LoVo (cell line): ENCODE measurements at regions not wholly inside any gene's neighbourhood (a gene's known extent, or its start where the extent isn't known, plus 50 kb on each side); places are given as distances from the start of the nearest gene placed in this dataset.
A peak's percentile ranks its signal among the peaks of the same experiment; 100 is the strongest.

Experiments used
- DNase-seq: peaks from one replicate; pipeline ENCODE4 v3.0.0-alpha.2; 2016; ENCODE audit warnings: low spot score

DNA sequence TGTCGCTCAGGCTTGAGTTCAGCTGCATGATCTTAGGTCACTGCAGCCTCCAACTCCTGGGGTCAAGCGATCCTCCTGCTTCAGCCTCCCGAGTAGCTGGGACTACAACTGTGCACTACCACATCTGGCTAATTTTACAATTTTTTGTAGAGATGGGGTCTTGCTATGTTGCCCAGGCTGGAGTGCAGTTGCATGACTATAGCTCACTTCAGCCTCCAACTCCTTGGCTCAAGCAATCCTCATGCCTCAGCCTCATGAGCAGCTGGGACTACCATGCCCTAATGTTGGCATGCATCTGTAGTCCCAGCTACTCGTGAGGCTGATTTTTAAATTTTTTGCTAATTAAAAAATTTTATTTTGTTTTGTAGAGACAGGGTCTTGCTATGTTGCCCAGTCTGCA, 101.9 kb upstream of the NPTX2 start:
- DNase-seq = no peak

DNA sequence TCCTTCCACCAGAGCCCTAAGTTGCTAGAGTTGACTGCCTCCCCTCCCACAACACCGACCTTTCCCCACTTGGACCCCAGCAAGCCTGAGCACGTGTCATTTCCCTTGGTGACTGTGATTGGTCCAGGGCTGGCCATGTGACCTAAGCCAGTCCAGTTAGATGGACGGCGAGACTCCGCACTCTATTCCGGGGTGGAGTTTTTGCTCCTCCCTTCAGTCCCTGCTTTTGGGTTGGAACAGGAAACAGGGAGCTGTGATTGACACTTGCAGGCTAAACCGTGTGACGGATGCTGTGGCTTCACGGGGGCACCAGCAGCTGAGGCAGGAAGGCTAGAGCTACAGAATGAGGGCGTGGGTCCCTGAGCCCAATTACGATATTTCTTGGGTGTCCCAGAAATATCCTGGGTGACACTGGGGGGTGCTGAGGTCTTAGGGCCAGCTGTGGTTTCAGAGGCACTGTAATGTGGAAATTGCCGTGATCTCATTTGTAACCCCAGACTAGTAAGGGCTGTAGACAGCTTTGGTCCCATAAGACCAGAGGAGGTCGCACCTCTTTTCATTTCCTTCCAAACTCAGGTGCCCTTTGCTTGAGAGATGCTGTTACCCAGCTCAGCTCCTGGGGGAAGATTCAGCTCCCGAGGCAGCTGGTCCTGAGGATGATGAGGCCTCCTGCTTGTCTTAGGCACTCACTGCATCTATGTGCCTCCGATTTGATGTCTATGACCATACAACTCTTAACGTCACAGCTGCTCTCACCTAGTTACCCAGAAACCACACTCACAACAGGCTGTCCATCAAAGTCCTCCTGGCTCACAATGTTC, 102.7 kb upstream of the NPTX2 start:
- DNase-seq = no peak

DNA sequence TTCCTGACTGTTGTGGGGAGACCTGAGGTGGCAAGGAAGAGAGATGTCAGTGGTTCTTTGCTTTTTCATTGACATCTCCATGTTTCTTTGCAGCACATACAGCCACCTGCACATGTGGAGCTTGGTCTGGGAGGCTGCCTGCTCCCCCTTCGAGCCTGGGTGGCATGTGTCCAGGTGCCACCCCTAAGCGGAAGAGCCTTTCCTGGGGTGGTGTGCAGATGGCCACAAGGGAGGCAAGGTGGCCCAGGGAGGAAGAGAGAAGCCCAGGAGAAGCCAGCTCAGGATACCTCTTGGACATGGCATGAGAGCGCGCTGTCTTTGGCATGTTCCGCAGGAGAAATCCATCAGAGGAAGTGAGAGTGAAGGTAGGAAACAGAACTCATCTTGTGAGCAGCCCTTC, 105.9 kb upstream of the NPTX2 start:
- no peak for DNase-seq

DNA sequence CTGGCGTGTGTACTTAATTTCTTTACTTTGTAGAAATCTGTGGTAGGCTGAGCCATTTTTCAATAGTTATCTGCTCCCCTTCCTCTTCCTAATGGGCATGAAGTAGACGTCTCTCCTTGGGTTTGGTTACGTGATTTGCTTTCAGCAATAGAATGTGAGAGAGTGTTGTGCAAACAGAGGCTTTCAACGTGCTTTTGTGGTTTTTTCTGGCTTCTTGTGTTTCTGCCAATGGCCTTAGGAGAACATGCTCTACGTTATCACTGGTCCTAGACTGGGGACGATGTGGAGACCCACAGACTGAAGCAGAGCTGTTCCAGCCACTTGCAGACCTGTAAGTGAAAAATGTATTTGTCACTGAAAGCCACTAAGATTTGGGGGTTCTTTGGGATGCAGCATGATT, 107.2 kb upstream of the NPTX2 start:
- DNase-seq = no peak

DNA sequence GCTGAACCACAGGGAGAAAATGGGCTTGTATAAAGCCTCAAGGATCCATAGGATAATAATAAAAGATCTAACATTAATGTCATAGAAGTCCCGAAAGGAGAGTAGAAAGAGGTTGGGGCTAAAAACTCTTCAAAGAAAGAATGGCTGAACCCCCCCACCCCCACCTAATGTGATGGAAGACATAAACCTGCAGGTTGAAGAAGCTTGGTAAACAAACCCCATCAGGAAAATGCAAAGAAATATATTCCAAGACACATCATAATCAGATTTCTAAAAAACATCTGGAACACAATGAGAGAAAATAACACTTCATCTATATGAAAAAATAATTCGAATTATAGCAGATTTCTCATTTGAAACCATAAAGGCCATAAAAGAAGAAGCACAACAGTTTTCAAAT, 105.6 kb upstream of the BAIAP2L1 start:
- DNase-seq = no peak

DNA sequence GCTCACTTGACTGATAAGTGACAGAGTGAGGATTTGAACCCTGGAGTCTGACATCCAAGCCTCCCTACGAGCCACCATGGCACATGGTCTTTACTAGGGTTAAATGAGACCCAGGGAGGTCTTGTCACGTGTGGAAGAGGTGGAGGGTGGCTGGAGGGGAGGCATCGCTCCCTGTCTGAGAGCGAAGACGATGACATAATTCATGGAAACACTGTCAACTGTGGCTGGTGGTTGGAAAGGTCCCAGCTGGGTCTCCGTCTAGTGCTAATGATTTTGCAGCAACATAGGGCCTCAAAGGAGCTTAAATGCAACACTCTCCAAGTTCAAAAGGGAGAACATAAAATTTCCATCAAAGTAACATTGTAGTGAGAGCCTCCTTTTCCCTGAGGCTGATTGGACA, 99.9 kb upstream of the BAIAP2L1 start:
- no peak for DNase-seq

DNA sequence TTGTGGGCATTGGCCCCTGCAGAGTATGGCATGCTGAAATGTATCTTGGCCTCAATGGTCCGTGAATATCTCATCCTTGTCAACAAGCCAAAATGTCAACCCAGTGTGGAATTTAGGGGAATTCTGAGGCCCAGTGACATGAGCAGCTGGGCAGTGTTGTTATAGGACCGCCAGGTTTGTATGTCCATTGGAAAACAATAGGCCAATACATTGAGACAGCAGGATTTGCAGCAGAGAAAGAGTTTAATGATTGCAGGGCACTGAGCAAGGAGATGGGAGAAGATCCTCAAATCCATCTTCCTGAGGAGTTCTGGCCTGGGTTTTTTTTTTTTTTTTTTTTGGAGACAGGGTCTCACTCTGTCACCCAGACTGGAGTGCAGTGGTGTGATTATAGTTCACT, 95.7 kb upstream of the BAIAP2L1 start:
- DNase-seq = no peak

DNA sequence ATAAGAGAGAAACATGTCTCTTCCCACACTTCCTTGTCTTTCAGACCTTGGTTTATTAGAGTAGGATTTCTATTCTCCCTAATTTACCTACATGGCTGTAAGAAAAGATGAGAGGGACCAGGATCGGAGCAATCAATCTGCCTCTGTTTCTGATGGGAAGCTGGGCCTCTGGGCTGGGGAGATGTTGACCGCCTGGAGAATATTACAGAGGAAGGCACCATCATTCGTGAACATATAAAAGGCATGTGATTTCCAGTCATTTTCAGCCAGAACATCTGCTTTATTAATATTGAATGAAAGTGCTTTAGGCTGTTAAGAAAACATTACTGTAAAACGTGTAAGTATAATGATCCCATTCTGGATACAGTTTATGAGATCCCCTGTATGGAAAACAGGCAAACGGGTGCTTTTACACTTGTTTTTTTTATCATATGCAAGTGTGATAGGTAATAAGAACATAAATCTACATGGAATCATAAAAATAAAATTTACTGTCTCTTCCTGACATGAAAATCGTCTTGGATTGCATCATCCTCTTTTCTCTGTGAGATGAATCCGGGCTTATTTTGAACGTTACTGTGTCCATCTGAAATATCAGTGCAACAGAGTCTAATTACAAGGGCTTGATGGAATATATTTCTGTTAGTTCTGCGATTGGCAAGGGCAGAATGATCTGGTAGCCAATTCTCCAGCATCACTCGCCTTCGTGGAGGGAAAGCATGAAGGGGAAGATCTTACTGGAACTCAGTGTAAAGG, 94.5 kb upstream of the BAIAP2L1 start:
- DNase-seq = no peak

DNA sequence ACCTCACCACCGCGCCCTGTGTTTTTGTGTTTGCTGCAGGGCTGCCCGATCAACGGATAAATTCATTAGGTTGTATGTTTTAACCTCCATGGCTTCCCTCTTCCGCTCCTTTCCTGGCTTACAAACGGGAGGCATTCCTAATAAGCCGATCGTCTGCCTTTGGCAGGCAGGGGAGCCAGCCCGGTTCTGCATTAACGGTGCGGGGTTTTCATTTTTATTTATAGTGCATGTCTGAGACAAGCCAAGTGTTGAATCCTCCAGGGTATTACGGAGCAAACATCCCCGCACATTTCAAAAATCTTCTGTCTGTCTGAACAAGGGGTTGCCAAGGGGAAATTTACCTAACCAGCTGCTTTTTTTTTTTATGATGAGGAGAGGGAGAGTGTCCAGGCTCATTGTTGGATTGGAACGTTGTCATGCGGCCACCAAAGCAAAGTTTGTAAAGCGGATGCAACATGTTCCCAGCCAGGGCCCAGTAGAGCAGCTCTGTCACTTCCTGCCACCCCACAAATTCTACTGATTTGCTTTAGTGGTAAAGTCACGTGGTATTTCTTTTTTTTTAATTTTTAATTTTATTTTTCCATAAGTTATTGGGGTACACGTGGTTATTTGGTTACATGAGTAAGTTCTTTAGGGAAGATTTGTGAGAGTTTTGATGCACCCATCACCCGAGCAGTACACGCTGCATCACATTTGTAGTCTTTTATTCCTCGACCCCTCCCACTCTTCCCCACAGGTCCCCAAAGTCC, 92.3 kb upstream of the BAIAP2L1 start:
- DNase-seq = no peak

DNA sequence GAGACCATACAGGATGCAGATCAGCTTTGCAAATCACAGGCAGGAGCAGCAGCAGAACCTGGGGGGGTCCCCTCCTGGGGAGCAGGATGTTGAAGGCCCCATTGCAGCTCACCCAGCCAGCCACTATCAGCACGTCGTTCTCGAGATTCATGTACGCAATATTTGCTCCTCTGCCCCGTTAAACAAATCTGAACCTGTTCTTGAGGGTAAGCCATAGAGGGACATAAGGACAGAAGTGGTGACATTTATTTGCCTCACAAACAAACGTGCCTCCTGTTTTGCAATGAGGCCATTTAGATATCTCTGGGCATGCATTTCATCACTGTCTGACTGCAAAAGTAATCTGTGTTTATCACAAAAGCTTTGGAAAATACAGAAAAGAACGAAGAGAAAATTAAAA, 87.3 kb upstream of the BAIAP2L1 start:
- DNase-seq = no peak

DNA sequence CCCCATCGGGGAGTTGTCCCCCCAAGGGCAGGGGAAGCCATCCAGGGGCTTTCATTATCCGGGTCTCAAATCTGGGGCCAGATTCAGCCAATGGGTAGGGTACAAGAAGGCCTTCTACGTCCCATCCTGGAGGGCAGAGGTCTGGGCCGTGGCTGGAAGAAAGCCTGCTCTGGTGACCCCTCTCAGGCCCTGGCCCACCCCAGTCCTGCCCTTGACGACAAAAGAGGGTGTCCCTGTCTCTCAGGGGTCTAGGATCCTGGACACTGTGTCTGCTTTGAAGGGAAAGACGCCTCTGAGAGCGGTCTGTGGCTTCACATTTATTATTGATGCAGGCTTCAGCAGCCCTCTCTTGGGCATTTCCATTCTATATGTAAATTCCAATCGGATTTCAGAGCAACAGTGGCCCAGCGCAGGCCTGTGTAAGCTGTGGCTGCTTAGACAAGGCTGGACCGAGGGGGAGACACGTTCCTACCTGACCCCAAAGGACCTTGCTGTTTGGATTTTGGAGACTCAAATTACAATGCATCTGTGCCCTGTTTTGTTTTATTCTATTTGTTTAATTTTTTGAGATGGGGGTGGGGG, 83.2 kb upstream of the BAIAP2L1 start:
- DNase-seq = no peak

DNA sequence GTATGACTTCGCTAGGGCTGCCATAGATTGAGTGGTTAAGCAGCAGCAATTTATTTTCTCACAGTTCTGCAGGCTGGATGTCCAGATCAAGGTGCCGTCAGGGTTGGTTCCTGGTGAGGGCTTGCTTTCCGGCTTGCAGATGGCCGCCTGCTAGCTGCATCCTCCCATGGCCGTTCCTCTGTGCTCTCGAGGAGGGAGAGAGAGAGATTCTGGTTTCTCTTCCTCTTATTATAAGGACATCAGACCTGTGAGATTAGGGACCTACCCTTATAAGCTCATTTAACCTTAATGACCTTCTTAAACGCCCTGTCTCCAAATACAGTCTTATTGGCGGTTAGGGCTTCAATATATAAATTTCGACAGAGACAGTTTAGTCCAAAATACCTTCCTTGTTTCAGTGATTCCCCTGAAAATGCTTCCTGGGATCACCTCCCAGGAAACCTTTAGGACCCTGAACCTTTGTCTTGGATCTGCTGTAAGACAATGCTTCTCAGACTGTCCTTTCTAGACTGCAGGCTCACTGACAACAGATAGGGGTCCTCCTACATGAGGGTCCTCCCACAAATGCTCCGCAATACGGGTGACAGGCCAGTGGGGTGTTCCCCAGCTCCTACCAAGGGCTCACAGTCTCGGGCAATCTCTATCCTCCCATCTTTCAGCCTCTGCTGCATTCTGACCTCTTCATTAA, 82.5 kb upstream of the BAIAP2L1 start:
- no peak for DNase-seq

DNA sequence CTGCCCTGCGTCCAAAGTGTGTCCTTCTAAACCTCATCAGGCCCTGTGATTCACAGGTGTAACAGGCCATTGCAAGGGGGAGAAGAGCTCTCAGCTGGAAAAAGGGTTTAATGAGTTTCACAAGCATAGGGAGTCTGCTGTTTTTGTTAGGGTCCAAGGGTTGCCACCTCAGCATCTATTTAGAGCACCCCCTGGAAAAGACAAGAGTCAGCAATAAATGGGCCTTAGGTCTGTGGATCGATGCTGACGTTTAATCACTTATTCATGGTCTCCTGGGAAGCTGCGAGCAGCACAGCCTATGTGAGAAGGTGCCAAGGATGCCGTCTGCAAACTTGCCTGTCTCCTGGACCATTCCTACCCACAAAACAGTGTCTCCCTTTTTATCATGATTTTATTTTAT, 78.4 kb upstream of the BAIAP2L1 start:
- DNase-seq = no peak

DNA sequence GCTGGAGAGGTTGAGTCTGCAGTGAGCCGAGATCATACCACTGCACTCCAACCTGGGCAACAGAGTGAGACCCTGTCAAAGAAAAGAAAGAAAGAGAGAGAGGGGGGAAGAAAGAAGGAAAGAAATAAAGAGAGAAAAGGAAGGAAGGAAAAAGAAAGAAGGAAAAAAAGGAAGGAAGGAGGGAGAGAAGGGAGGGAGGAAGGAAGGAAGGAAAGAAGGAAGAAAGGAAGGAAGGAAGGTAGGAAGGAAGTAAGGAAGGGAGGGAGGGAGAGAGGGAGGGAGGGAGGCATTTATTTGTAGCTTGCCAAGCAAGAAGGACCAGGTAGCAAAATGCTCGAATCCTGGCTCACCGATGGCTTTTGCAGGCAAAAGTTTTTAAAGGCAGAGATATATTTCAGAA, 74.5 kb upstream of the BAIAP2L1 start:
- DNase-seq = no peak

DNA sequence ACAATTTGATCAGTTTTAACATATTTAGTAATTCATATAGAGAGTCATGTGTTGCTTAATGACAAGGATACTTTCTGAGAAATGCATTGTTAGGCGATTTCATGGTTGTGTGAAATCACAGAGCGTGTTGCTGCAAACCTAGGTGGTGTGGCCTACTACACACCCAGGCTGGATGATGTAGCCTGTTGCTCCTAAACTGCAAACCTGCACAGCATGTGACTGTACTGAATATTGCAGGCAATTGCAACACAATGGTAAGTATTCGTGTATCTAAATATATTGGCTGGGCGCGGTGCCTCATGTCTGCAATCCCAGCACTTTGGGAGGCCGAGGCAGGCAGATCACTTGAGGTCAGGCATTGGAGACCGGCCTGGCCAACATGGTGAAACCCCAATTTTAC, 73.7 kb upstream of the BAIAP2L1 start:
- DNase-seq = no peak

DNA sequence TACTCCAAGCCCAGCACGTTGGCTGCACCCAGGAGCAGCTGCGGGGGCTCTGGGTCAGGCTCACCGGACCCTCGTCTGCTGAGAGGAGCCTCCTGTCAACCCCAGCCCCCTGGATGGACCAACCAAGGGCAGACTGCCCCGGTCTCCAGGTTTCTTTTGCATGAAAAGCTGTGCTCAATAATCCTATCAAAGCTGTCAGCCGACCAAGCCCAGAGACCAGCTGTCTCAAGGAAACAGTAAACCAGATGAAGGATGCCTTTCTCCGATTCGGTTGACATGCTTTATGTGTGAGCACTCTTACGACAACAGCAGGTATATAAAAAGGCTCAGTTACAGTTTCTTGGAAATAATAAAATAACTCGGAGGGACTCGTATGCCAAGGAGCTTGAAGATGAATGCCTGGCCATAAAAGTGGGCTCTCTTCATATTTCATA, 71.6 kb upstream of the BAIAP2L1 start:
- DNase-seq = no peak

DNA sequence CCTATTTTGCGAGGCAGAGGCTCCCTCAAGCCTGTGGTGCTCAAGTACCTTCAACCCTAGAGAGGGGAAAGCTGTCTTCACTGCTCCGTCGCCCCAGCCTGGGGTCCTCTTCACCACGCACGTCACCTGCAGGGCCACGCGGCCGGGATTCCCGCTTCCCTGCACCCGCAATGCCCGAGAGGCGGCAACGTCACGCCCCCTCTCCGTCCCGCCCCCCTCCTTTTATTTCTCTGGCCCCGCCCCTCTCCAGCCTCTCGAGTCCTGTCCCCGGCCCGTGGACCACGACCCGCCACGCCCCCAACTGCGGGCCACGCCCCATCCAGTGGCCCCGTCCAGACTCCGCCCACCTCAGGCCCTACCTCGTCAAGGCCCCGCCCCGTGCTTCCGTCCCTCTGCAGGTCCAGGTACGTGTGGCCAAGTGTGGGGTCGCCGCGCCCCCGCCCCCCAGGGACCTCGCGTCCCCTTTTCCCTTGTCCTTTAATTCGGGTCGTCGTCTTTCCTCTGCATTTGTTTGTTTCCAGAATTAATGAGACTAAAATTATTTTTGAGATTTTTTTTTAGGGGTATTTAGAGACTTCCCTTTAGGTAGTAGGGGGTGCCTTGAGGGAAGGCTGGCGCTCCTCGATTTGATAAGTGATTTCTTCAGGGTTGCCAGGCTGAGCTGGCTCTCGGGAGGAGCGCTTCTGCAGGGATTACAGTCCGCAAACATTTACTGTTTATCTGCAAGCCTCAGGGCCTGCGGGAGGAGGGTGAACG, 69.8 kb upstream of the BAIAP2L1 start:
- peak; percentile 50 for DNase-seq

DNA sequence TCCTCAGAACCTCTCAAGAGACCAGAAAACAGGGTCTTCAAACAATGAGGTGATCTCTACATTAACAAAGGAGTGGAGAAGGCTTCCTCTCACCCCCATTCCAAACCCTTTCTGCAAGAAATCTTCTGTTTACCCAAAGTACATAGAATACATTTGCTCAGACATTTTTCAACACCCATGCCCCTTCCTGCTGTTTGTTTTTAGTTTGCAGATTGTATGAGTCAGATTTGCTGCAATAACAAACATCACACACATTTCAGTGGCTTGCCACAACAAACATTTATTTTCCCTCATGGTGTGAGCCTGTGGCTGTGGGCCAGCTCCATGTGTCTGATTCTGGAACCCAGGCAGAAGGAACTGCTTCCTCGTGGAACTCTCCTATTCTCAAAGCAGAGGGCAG, 68.2 kb upstream of the BAIAP2L1 start:
- no peak for DNase-seq

DNA sequence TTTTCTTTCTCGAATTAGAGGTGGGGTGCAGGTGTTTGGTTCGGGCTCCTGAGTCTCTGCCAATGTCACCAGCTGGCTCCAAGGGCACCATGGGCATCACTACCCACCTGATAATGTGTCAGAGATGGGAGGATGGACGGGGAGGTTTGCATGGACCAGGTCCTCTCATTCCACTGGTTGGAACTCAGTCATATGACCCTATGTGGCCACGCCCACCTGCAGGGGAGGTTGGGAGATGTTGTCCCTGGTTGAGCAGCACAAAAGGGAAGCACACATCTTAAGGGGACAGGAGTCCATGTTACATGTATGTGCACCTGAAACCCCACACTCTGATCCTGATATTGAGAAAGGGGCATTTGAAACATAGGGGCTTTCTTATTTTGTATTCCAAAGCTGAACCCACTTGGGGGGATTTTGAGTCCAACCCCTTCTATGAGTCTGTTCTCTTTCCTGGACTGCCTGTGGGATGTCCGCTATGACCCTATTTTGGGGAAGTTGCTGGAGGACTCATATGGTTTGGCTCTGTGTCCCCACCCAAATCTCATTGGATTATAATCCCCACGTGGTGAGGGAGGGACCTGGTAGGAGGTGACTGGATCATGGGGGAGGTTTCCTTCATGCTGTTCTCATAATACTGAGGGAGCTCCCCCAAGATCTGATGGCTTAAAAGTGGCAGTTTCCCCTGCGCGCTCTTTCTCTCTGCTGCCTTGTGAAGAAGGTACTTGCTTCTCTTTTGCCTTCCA, 66.9 kb upstream of the BAIAP2L1 start:
- DNase-seq = no peak

DNA sequence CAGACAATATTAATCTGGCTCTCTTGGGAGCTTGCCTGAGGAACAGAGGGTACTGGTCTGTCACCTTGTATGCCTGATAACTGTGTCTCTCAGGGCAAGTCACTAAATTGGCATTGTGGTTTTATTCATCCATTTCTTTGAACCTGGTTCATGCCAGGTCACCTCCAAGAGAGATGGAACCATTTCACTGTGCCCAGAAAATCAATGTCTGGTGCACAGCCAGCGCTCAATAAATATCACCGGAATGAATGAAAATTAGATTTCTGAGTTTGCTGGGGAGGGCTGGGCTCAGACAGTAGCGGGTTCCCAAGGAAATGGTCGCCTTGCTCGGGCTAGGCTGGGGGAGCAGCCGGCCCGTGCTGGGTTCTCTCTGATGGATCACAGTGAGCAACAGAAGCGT, 64.1 kb upstream of the BAIAP2L1 start:
- DNase-seq = no peak

DNA sequence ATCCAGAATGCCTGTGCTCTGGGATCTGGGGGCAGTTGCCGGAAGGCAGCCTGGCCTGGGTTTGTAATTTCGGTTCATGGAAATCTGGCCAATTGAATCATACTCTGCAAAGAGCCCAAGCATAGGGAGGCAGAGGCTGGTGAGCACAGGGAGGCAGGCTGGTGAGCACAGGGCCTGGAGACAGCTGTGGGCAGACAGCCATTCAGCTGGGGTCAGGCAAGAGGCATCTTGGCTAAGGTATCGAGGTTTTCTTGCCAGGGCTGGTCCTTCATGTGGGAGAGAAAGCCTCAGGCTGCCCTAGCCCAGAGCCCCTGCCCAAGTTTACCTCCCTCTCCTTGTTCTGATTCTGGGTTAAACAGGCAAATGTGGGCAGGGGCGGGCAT, 63.7 kb upstream of the BAIAP2L1 start:
- DNase-seq = no peak
